Activated T-helper 2 cell treated with anti-CD3 and anti-CD28 coated beads, Interferon-gamma antibody, Interleukin-2, Interleukin-4, amounts not matched to agents 10 μg/mL and 5 μg/mL and 100 μg/mL, durations not matched to agents 14 hours and 24 hours and 36 hours (primary cell): ENCODE measurements at regions not wholly inside any gene's neighbourhood (a gene's known extent, or its start where the extent isn't known, plus 50 kb on each side); places are given as distances from the start of the nearest gene placed in this dataset.
"Not testable (repeated sequence)": the region's sequence is repeated elsewhere in the genome, so short reads cannot be mapped to it uniquely, and the experiment has no call there.

Experiments
- DNase-seq: peaks from one replicate; pipeline ENCODE4 v3.0.0; 2021; ENCODE audit warnings: low spot score
- H3K27ac Mint-ChIP-seq: one replicate; pipeline ENCODE4 v1.8.0; 2021; ENCODE audit warnings: mixed read lengths
- H3K27me3 Mint-ChIP-seq: one replicate; pipeline ENCODE4 v1.8.0; 2021; ENCODE audit warnings: low read depth, mixed read lengths
- H3K36me3 Mint-ChIP-seq: one replicate; pipeline ENCODE4 v1.8.0; 2021; ENCODE audit warnings: low read depth, mixed read lengths
- H3K4me1 Mint-ChIP-seq: one replicate; pipeline ENCODE4 v1.8.0; 2021; ENCODE audit warnings: low read depth, mixed read lengths
- H3K4me3 Mint-ChIP-seq: one replicate; pipeline ENCODE4 v1.8.0; 2021; ENCODE audit warnings: low read depth, mild to moderate bottlenecking, moderate library complexity, mixed read lengths
- H3K9me3 Mint-ChIP-seq: one replicate; pipeline ENCODE4 v1.8.0; 2021; ENCODE audit warnings: mixed read lengths
- intact Hi-C: fragments of 100-400 bp; cut with micrococcal nuclease; formaldehyde crosslinking; loops from one replicate; pipeline ENCODE4 v1.15.1; 2023

DNA sequence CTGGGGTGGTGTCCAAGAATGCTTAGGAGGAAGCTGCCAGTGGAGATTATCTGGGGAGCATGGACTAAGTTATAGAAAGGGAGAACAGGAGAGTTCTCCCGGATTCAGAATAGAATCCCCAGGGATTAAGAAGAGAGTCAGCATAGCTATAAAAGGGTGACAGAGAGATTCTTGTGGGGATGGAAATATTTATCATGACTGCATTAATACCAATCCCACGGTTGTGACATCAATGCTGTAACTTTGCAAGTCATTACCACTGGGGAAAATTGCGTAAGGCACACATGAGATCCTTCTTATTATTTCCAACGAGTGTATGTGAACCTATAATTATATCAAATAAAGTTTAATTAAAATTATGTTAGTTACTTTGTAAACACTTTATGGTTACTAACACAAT, 447.9 kb upstream of the TMEM132C start:
- Mint-ChIP-seq H3K4me3 (no peak overlapping the region), H3K27me3 (no peaks in the 10 kb centered on the region), H3K4me1 (no peaks in the 10 kb centered on the region), H3K9me3 (peaks cover 33% of the 10 kb centered on the region), H3K27ac (no peak overlapping the region), H3K36me3 (no peaks in the 10 kb centered on the region)
- intact Hi-C loops = no loop called here
- no peak for DNase-seq

DNA sequence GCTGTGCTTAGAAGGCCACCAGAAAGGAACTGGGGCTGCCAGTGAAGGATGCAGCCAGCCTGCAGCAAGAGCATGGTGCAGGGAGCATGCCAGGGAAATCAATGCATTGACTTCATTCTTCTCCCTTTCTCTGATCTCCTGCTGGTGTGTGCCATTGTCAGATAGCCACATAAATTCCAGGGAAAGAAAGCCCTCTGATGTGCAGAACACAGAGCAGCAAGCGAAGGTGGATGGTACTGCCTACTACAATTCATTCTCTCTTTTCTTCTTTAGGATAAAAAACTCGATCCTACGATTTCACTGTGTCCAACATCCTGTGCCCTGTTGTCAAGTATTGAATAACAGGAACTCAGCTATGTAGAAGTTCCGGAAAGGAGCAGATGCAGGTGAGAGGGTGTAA, 446.7 kb upstream of the TMEM132C start:
- H3K27ac Mint-ChIP-seq = no peak overlapping the region
- intact Hi-C loops = no loop called here
- no peaks in the 10 kb centered on the region for H3K27me3 Mint-ChIP-seq
- H3K9me3 Mint-ChIP-seq = peaks cover 31% of the 10 kb centered on the region
- DNase-seq = no peak
- no peak overlapping the region for H3K4me3 Mint-ChIP-seq
- no peaks in the 10 kb centered on the region for H3K4me1 Mint-ChIP-seq
- no peaks in the 10 kb centered on the region for H3K36me3 Mint-ChIP-seq

DNA sequence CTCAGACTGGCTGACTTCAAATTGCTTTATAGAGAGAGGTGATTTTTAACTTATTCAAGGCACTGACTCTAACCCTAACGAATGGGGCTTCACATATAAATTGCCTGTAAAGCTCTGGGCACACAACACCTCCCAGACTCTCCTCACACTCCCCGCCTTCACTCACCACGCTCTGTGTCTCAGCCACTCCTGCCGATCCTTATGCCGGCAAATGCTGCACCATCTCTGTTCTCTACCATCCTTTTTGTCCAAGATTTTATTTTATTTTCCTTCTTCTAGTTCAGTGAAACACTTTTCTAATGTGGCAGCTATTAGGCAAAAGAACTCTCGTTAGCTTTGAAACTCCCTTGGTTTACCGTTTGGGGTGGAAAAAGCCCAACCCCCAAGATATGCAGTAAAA, 446.1 kb upstream of the TMEM132C start:
- H3K9me3 Mint-ChIP-seq = peaks cover 30% of the 10 kb centered on the region
- H3K36me3 Mint-ChIP-seq = no peaks in the 10 kb centered on the region
- DNase-seq = no peak
- no peak overlapping the region for H3K27ac Mint-ChIP-seq
- H3K4me1 Mint-ChIP-seq = no peaks in the 10 kb centered on the region
- intact Hi-C loops = no loop called here
- H3K4me3 Mint-ChIP-seq = no peak overlapping the region
- H3K27me3 Mint-ChIP-seq = no peaks in the 10 kb centered on the region

DNA sequence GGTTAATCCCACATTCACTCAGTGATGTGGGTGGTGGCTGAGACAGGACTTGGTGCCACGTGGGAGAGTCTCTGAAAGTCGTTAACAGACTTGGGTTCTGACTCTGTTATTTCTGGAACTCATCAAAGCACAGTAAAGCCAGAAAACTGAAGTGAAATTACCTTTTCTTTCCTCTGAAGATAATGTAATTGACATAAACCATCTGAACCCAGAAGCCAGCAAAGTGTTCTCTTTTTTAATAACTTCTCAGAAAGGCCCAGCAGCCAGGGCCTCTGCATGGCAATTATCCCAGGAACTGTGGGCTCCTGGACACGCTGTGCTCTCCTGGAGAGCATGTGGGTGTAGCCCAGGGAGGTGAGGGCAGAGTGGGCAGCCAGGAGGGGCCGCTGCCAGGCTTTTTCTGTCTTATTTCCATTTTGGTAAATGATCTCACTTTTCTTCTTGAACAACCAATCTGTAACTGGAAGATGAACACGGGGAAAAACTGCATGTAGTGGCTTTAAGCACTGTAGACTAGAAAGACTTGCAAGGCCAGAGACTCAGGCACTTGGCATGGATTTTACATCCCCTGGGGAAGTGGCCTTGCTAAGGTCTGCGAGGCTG, 444.1 kb upstream of the TMEM132C start:
- Mint-ChIP-seq H3K9me3 (peaks cover 37% of the 10 kb centered on the region), H3K36me3 (no peaks in the 10 kb centered on the region), H3K4me3 (no peak overlapping the region), H3K4me1 (no peaks in the 10 kb centered on the region), H3K27me3 (no peaks in the 10 kb centered on the region), H3K27ac (no peak overlapping the region)
- intact Hi-C loops = no loop called here
- no peak for DNase-seq

DNA sequence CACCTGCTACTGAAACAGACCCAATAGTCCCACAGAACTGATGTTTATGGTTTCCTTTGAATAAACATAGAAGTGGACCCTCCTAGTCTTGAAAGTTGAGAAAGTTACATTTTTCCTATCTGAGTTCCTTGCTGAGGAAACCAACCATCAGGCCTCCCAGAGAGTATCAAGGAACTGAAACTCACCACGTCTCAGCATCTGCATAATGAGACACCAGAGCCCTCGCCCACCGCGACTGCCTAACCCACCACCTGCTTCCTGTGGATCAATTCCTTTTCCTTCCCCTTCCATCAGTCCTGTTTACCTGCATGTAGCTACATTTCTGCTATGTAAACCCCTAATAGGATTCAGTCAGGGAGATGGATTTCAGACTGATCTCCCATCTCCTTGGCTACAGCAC, 443.2 kb upstream of the TMEM132C start:
- H3K4me3 Mint-ChIP-seq = no peak overlapping the region
- H3K36me3 Mint-ChIP-seq = no peaks in the 10 kb centered on the region
- H3K9me3 Mint-ChIP-seq = peaks cover 42% of the 10 kb centered on the region
- H3K27ac Mint-ChIP-seq = no peak overlapping the region
- no peak for DNase-seq
- intact Hi-C loops = no loop called here
- H3K4me1 Mint-ChIP-seq = no peaks in the 10 kb centered on the region
- H3K27me3 Mint-ChIP-seq = no peaks in the 10 kb centered on the region

DNA sequence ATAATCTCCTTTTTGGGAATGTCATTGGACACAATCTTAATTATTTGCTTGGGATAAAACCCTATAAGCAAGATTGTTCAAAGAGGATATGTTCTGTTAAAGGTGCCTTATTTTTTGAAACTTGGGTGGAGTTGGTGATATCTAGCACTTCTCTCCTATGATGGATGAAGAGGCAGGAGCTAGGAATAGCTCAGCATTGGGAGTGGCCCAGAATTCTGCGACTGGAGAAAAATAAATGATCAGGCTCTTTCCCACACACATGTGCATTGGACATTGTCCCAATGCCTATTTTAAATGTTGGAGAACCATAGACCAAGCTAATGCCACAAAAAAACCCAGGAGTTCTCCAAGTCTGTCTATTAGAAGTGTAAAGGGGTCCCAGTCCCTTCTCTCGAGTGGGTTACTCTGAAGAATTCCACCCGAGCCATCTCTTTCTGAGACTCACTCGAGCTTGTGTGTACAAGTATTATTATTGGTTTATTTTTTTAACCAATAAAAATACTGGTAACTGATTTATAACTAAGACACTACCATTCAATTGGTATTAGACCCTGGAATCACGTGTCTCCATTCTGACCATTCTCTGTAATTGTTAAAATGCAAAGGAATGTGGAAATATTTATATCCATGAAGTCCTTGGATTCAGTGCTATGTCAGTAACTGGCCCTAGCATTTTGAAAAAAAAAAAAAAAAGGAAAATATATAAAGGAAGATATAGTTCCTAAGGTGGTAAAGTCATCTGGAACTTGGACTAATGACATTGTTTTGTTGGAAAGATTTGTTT, 437.5 kb upstream of the TMEM132C start:
- peaks cover 39% of the 10 kb centered on the region for H3K9me3 Mint-ChIP-seq
- no peaks in the 10 kb centered on the region for H3K27me3 Mint-ChIP-seq
- no peaks in the 10 kb centered on the region for H3K36me3 Mint-ChIP-seq
- H3K27ac Mint-ChIP-seq = no peak overlapping the region
- no peak for DNase-seq
- H3K4me3 Mint-ChIP-seq = no peak overlapping the region
- intact Hi-C loops = no loop called here
- no peaks in the 10 kb centered on the region for H3K4me1 Mint-ChIP-seq

DNA sequence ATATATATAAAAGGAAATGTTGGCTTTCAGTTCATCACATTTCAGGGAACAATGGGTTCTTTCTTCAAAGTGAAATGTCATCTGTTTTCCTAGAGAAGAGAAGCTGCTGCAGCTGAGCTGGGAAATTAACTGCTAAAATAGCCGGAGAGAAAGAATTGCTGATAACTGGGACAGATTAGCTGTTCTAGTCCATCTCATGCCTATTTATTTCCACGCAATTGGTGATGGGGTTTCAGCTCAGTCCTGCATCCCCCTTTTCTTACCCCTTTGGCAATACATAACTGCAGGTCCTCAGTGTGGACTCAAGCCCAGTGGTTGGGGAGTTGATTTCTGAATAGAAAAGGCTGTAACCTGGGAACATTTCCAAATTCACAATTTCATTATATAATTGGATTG, 436.9 kb upstream of the TMEM132C start:
- intact Hi-C loops = no loop called here

DNA sequence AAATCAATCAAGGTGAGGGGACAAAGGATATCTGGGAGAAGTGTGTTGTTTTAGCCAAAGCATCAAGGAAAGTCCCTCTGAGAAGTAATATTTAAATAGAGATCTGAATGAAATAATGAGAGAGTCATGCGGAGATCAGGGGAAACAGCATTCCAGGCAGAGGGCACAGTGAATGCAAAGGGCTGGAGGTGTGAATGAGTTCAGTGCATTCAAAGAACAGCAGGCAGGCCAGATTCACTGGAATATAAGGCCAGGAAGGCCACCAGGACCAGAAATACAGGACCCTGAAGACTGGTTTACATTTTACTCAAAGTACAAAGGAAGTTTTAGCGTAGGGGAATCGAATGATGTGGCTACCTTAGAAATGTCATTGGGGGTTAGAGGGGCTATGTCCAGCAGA, 436.2 kb upstream of the TMEM132C start:
- H3K9me3 Mint-ChIP-seq = peaks cover 37% of the 10 kb centered on the region
- H3K4me3 Mint-ChIP-seq = no peak overlapping the region
- no peaks in the 10 kb centered on the region for H3K27me3 Mint-ChIP-seq
- H3K4me1 Mint-ChIP-seq = no peaks in the 10 kb centered on the region
- intact Hi-C loops = no loop called here
- no peak for DNase-seq
- H3K27ac Mint-ChIP-seq = no peak overlapping the region
- H3K36me3 Mint-ChIP-seq = no peaks in the 10 kb centered on the region

More for the DNA sequence above, 436.9 kb upstream of the TMEM132C start:
- Mint-ChIP-seq H3K4me3 (no peak overlapping the region), H3K36me3 (no peaks in the 10 kb centered on the region), H3K9me3 (peaks cover 40% of the 10 kb centered on the region), H3K27me3 (no peaks in the 10 kb centered on the region), H3K4me1 (no peaks in the 10 kb centered on the region), H3K27ac (no peak overlapping the region)
- DNase-seq = no peak

DNA sequence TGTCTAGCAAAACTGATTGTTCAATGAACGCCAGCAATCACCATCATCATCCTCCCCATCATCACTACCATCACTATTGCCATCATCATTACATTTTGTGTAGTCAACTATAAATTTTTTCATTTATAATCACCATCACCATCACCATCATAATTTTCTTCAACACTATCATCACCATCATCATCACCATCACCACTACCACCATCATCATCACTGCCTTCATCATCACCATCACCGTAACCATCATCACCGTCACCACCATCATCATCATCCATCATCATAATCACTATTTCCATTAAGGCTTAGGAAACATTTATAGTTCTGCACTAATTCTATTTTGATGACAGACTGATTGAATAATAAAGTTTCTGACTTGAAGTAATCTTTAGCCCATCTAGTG, 434.8 kb upstream of the TMEM132C start:
- peaks cover 35% of the 10 kb centered on the region for H3K9me3 Mint-ChIP-seq
- no peaks in the 10 kb centered on the region for H3K4me1 Mint-ChIP-seq
- H3K27ac Mint-ChIP-seq = no peak overlapping the region
- intact Hi-C loops = no loop called here
- no peaks in the 10 kb centered on the region for H3K27me3 Mint-ChIP-seq
- DNase-seq = no peak
- no peak overlapping the region for H3K4me3 Mint-ChIP-seq
- H3K36me3 Mint-ChIP-seq = no peaks in the 10 kb centered on the region

DNA sequence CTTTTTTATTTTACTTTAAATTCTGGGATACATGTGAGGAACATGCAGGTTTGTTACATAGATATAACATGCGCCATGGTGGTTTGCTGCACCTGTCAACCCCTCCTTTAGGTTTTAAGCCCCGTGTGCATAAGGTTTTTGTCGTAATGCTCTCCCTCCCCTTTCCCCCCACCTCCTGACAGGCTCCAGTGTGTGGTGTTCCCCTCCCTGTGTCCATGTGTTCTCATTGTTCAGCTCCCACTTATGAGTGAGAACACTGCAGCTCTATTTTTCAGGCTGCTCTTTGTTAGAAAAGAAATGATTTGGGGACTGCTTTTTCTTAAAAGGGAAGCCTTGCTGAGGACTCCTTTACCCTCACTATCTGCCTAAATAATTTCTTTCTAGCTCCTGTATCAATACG, 430.2 kb upstream of the TMEM132C start:
- H3K27ac Mint-ChIP-seq, H3K4me3 Mint-ChIP-seq, DNase-seq, H3K36me3 Mint-ChIP-seq, intact Hi-C loops, H3K4me1 Mint-ChIP-seq, H3K27me3 Mint-ChIP-seq: not testable (repeated sequence)
- H3K9me3 Mint-ChIP-seq = peaks cover 32% of the 10 kb centered on the region

DNA sequence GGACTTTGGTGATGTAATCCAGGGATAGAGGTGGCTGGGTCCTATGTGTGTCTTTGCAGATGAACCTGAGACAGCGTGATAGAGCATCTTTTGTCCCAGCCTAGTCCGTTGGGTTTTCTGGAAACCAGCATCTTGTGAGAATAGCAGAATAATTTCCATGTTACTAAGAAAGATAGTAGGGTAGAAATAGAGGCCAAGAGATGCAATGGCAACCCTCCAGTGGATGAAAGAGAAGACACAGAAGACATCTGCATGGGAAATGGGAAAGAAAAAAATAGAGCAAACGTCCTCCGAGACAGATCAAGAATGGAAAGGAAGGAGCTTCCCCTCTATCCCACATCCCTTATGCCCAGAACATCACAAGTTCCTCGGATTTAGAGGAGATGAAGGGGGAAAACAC, 409.3 kb upstream of the TMEM132C start:
- Mint-ChIP-seq H3K4me3 (no peak overlapping the region), H3K27me3 (no peaks in the 10 kb centered on the region), H3K27ac (no peak overlapping the region), H3K4me1 (no peaks in the 10 kb centered on the region), H3K36me3 (no peaks in the 10 kb centered on the region), H3K9me3 (peaks cover 32% of the 10 kb centered on the region)
- intact Hi-C loops = no loop called here
- DNase-seq = no peak

DNA sequence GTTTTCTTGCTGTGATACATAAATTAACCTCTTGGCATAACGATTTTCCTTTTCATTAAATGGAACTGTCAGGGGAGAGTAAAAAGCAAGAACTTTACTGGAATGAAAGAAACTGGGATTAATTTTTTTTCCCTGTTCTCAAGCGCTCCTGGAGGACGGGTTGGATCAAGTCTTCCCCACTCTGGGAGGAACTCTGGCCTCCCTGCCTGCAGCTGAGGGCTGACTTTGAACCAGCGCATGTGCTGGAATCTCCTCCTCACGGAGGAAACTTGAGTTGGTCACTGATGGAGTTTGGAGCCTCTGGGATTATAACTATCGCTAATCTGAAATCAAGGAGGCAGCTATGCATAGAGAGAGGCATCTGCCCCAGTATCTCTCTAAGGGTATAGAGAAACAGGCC, 406.4 kb upstream of the TMEM132C start:
- Mint-ChIP-seq H3K36me3 (no peaks in the 10 kb centered on the region), H3K4me1 (no peaks in the 10 kb centered on the region), H3K4me3 (no peak overlapping the region), H3K27ac (no peak overlapping the region), H3K27me3 (no peaks in the 10 kb centered on the region), H3K9me3 (peaks cover 50% of the 10 kb centered on the region)
- no peak for DNase-seq
- intact Hi-C loops = no loop called here

DNA sequence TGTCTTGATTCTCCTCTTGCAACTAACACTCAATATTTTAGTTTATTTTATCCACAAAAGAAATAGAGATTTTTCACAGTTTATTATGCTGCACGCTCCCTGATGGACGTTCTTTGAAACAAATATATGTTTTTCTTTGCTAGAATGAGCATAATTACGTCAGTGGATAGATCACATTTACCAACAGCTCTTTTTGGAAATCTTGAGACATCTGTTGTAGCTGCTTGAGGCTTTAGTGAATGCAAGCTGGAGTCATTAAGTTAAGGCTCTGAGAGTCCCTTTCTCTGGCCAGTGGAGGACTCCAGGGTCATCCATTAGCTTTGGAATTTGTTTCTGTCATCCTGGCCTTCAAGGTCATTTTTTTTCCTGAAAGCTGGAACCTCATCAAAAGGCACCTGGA, 405.6 kb upstream of the TMEM132C start:
- DNase-seq = no peak
- H3K9me3 Mint-ChIP-seq = peaks cover 53% of the 10 kb centered on the region
- H3K27ac Mint-ChIP-seq = no peak overlapping the region
- H3K4me1 Mint-ChIP-seq = no peaks in the 10 kb centered on the region
- H3K27me3 Mint-ChIP-seq = no peaks in the 10 kb centered on the region
- H3K36me3 Mint-ChIP-seq = no peaks in the 10 kb centered on the region
- intact Hi-C loops = no loop called here
- no peak overlapping the region for H3K4me3 Mint-ChIP-seq
